ENCODE measurements at regions not wholly inside any gene's neighbourhood (a gene's known extent, or its start where the extent isn't known, plus 50 kb on each side); places are given as distances from the start of the nearest gene placed in this dataset.

- H3K4me3 Mint-ChIP-seq: no peak overlapping the region
- H3K4me1 Mint-ChIP-seq (ENCODE audit: low read depth): peaks cover 20% of the 10 kb centered on the region
- CTCF ChIA-PET: interaction anchor here (0.6 to 3.2 kb wide), 3 partner anchors 97 to 152 kb away, joined by 3 to 14 read pairs (median 5); no protein-coding TSS in a partner anchor
- no peak for DNase-seq
- H3K9me3 Mint-ChIP-seq: no peaks in the 10 kb centered on the region
- H3K27ac Mint-ChIP-seq: no peak overlapping the region
- POLR2A ChIA-PET: no interaction called here
- intact Hi-C loops (cut with micrococcal nuclease): no loop called here
- TF ChIP-seq CTCF (IDR thresholded peaks at IDR 0.05): no peak
- no peaks in the 10 kb centered on the region for H3K36me3 Mint-ChIP-seq (ENCODE audit: low read depth)
- H3K27me3 Mint-ChIP-seq: peaks cover under 1% of the 10 kb centered on the region
- ATAC-seq: no peak
These were observed 64.1 kb upstream of the NT5E start for GRCh38 chr6:85385636-85386315.

- intact Hi-C loops (cut with micrococcal nuclease): no loop called here
- DNase-seq: no peak
- Mint-ChIP-seq H3K4me3 (no peak overlapping the region), H3K27ac (no peak overlapping the region), H3K27me3 (no peaks in the 10 kb centered on the region), H3K36me3 (ENCODE audit: low read depth) (no peaks in the 10 kb centered on the region), H3K9me3 (peaks cover 4% of the 10 kb centered on the region), H3K4me1 (ENCODE audit: low read depth) (peaks cover 4% of the 10 kb centered on the region)
- CTCF ChIA-PET: interaction anchor here (0.8 to 2.0 kb wide), 4 partner anchors 8 to 100 kb away, joined by 3 to 7 read pairs (median 4); no protein-coding TSS in a partner anchor
- POLR2A ChIA-PET: interaction anchor here (0.6 kb wide), 1 partner anchor 211 kb away, joined by 3 read pairs; no protein-coding TSS in a partner anchor
- TF ChIP-seq CTCF (IDR thresholded peaks at IDR 0.05): no peak
- no peak for ATAC-seq
These were observed 66.8 kb upstream of the NT5E start for GRCh38 chr6:85383042-85383441.

- H3K36me3 Mint-ChIP-seq (ENCODE audit: low read depth): no peaks in the 10 kb centered on the region
- H3K27me3 Mint-ChIP-seq: no peaks in the 10 kb centered on the region
- no peak overlapping the region for H3K27ac Mint-ChIP-seq
- DNase-seq (no peak), ATAC-seq (no peak)
- H3K4me3 Mint-ChIP-seq: no peak overlapping the region
- intact Hi-C loops (cut with micrococcal nuclease): no loop called here
- ChIA-PET CTCF (interaction anchor here (0.8 to 2.0 kb wide), 4 partner anchors 27 to 100 kb away, joined by 3 to 7 read pairs (median 4); no protein-coding TSS in a partner anchor), POLR2A (no interaction called here)
- TF ChIP-seq CTCF (IDR thresholded peaks at IDR 0.05): no peak
- H3K4me1 Mint-ChIP-seq (ENCODE audit: low read depth): peaks cover 4% of the 10 kb centered on the region
- peaks cover 4% of the 10 kb centered on the region for H3K9me3 Mint-ChIP-seq
These were observed 67.3 kb upstream of the NT5E start for GRCh38 chr6:85382541-85382940.

- Mint-ChIP-seq H3K36me3 (ENCODE audit: low read depth) (no peaks in the 10 kb centered on the region), H3K4me3 (no peak overlapping the region), H3K4me1 (ENCODE audit: low read depth) (peaks cover 14% of the 10 kb centered on the region), H3K27me3 (no peaks in the 10 kb centered on the region), H3K27ac (no peak overlapping the region), H3K9me3 (no peaks in the 10 kb centered on the region)
- ATAC-seq: no peak
- CTCF ChIA-PET: interaction anchor here (0.7 to 2.2 kb wide), 3 partner anchors 67 to 110 kb away, joined by 3 to 10 read pairs (median 3); partner anchors contain the start of gene NT5E
- no peak for TF ChIP-seq CTCF (IDR thresholded peaks at IDR 0.05)
- intact Hi-C loops (cut with micrococcal nuclease): no loop called here
- POLR2A ChIA-PET: no interaction called here
- DNase-seq: no peak
These were observed 77.0 kb upstream of the NT5E start for GRCh38 chr6:85372915-85373270.

GRCh38 chr6:85372188-85372914 lies 77.5 kb upstream of the NT5E start:
- no peak for TF ChIP-seq CTCF (IDR thresholded peaks at IDR 0.05)
- Mint-ChIP-seq H3K27ac (no peak overlapping the region), H3K27me3 (no peaks in the 10 kb centered on the region), H3K4me1 (ENCODE audit: low read depth) (peaks cover 15% of the 10 kb centered on the region), H3K36me3 (ENCODE audit: low read depth) (no peaks in the 10 kb centered on the region), H3K9me3 (no peaks in the 10 kb centered on the region), H3K4me3 (no peak overlapping the region)
- DNase-seq (peak; percentile 7), ATAC-seq (peak; percentile 69)
- ChIA-PET CTCF (interaction anchor here (0.7 to 2.2 kb wide), 3 partner anchors 68 to 110 kb away, joined by 3 to 10 read pairs (median 3); partner anchors contain the start of gene NT5E), POLR2A (no interaction called here)
- intact Hi-C loops (cut with micrococcal nuclease): no loop called here
